ENCODE measurements at regions not wholly inside any gene's neighbourhood (a gene's known extent, or its start where the extent isn't known, plus 50 kb on each side); places are given as distances from the start of the nearest gene placed in this dataset.
"Not testable (repeated sequence)": the region's sequence is repeated elsewhere in the genome, so short reads cannot be mapped to it uniquely, and the experiment has no call there.

DNA sequence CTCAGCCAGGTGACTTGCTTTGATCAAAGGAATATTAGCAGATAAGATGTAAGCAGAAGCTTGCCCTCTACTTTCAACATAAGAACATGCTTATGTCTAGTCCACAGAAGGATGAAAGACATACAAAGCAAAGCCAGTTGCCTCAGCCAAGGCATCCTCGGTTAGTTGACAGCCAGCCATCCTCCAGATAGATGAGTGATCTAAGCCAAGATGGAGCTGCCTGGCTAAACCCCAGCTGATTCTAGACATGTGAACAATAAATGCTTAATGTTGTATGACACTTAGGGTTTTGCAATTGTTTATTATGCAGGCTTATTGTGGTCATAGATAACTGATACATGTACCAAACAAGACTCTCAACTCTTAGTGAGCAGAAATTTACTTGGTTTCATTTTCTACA, 157.6 kb upstream of the TMTC2 start:
- peak; percentile 23 for DNase-seq

GRCh38 chr12:82529954-82530353, 156.8 kb upstream of the TMTC2 start:
- no peak for DNase-seq

- DNase-seq = no peak
These were observed 156.3 kb upstream of the TMTC2 start for GRCh38 chr12:82530394-82530793.

GRCh38 chr12:82533341-82533740, 153.4 kb upstream of the TMTC2 start:
- no peak for DNase-seq

GRCh38 chr12:82537436-82537835, 149.3 kb upstream of the TMTC2 start:
- DNase-seq = no peak

GRCh38 chr12:82554529-82554928, 132.2 kb upstream of the TMTC2 start:
- DNase-seq = no peak

DNA sequence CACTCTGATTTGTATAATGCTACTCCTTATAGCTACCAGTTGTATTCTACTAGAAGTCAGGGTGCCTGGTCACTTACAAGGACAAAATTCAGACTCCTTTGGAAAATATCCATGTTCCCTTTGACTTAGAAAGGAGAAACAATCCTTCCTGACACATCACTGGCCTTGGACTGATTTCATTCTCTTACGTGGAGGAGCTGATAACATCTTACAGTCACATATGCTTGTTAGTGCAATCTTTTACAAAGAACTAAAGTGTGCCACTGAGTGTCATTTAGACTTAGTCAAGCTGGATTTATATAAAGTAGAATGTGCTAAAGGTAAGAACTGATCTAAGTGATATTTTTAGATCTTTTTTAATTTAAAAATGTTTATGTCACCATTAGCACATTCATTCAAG, 131.0 kb upstream of the TMTC2 start:
- DNase-seq = no peak

GRCh38 chr12:82565966-82566365, 120.7 kb upstream of the TMTC2 start:
- DNase-seq = no peak

- no peak for DNase-seq
These were observed 119.0 kb upstream of the TMTC2 start for GRCh38 chr12:82567688-82568087.

DNA sequence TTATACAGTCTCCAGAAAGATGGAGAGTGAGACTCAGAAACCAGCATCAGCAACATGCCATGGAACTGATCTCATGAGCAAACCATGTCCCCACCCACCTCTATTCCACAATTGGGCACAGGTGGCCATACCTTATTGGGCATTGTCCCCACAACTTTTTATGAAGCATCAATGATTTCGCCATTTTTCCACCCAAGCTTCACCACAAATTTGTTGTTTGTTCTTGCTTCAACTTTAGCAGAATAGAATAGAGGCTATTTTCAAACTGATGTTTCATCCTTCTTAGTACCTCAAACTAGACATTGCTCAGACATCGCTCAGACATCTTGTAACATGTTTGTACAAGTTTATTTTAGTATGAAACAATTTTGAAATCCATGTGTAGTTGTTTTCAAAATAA, 112.5 kb upstream of the TMTC2 start:
- DNase-seq = no peak

DNA sequence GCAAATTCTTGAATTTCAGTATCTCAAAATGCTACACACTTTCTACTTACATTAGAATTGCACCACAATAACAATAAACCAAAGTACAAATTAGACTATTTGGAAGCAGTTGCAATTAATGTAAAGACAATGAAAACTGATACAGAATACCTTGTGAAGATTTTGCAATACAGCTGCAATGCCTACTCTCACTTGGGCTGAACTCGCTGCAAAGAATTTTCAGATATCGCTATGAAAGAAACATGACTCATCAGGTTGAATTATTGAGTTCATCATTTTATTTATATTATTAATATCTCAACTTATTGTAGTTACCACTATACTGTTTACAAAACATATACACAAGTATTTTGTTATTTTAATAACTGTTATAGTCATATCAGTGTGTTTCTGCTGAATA, 108.0 kb upstream of the TMTC2 start:
- no peak for DNase-seq

DNA sequence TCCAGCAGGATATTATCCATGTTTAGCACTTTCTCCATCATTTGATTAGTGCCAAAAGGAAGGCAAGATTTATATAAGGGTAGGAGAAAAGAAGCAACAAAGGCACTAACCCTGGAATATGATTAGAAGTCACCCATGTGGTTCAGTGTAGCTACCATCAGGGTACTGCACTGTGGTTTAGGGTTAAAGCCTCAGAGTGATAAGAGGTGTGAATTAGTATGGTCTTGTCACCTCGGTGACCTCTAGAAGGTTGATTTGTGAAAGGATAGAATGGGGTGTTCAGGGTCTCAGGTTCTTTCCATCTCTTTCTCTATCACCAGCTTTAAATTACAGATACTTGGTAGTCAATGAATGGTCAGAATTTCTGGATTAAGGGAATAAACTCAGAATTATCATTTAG, 103.0 kb upstream of the TMTC2 start:
- DNase-seq = no peak

- no peak for DNase-seq
These were observed 93.6 kb upstream of the TMTC2 start for GRCh38 chr12:82593143-82593542.

DNA sequence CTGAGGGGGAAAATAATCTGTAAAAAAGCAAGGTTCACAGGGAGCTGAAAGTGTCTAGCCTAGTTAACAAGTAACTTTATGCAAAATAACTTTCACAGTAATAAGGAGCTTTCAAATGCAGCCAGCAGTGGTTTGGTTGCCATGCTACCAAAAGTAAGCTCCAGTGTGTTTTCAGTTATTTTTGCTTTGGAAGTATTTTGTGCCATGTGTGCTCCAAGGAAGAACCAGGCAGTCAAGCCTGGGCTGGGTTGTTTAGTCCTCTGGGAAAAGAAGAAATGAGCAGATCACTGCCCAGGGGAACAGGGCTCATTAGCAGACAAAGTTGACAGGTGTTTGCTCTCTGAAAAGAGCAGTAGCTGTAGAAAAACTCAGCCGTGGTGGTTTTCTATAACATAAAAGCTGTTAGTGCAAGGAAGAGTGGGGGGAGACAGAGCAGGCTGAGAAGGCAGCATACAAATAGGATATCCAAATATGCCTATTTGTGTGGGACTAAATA, 92.8 kb upstream of the TMTC2 start:
- DNase-seq = no peak

DNA sequence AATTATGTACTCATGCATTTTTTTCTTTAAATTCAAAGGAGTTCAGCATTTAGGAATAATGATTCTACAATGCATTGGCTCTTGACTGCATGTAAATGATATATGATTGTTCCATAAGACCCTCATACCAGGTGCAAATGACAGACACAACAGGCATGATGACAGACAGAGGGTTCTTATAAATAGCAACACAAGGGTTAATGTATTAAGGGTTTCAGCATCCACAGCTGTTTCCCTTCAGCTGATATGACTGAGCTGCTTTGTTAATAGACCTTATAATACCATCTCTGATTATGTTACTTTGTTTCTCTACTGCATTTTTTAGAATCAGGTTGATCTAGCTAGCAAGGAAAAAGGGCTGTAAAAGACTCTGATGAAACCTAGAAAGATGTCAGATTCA, 90.8 kb upstream of the TMTC2 start:
- DNase-seq = no peak

- DNase-seq = no peak
These were observed 90.2 kb upstream of the TMTC2 start for GRCh38 chr12:82596483-82596882.

DNA sequence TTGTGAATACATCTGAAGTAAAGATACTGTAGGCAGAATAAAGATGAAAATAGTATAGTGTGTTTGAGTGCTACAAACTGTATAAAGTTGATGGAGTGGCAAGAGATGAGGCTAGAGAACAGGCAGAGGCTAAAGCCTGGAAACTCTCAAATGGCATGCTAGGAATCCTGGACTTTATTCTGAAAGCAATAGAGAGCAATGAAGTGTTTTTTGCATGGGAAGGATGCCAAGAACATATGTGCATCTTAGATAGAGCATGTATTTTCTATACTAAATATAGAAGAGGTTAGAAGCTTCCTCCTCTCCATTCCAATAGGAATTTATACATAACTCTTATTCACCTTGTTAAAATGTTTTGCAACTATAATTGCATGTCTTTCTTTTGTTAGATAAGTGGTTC, 86.3 kb upstream of the TMTC2 start:
- DNase-seq = no peak

GRCh38 chr12:82603647-82604046, 83.1 kb upstream of the TMTC2 start:
- DNase-seq = not testable (repeated sequence)

GRCh38 chr12:82605115-82605514, 81.6 kb upstream of the TMTC2 start:
- no peak for DNase-seq

- DNase-seq = no peak
These were observed 78.0 kb upstream of the TMTC2 start for GRCh38 chr12:82608706-82609105.

GRCh38 chr12:82609234-82609914, 77.3 kb upstream of the TMTC2 start:
- DNase-seq = no peak

DNA sequence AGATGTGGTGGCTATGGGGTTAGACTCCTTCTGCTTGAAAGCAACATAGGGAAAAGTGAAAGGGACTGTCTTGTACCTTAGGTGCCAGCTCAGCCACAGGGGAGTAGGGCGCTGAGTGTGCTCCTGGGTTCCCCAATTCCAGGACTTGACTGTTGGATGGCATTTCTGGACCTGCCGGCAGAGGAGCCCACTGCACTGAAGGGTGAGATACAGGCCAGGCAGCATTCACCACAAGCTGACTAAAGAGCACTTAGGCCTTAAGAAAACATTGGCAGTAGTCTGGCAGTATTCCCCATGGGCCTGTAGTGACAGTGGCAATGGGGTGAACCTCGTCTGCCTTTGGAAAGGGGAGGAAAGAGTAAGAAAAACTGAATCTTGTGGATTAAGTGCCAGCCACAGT, 67.1 kb upstream of the TMTC2 start:
- no peak for DNase-seq

GRCh38 chr12:82620917-82621316, 65.8 kb upstream of the TMTC2 start:
- DNase-seq = no peak

DNA sequence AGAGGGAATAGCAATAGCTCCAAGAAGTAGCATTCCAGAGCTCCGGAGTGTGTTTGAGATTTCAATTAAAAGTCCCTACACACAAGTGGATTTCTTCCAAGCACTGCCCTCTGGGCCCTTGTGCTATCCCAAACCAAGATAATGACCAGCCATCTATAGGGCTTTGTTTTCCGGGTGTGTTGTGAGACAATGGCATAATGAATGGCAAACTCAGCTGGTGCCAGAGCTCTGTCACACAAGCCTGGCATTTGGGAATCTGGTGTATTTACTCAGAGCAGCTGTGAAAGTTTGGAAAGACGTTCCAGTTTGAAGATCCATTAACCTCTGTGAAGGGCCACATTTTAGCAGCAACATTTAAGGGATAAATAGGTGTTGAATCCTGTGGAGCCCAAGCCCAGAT, 61.2 kb upstream of the TMTC2 start:
- DNase-seq = no peak

GRCh38 chr12:82627799-82628198, 58.9 kb upstream of the TMTC2 start:
- no peak for DNase-seq
